Activated CD8-positive, alpha-beta memory T cell treated with anti-CD3 and anti-CD28 coated beads, Interleukin-2, amount 50 U/mL, for 24 hours (primary cell): ENCODE measurements at regions not wholly inside any gene's neighbourhood (a gene's known extent, or its start where the extent isn't known, plus 50 kb on each side); places are given as distances from the start of the nearest gene placed in this dataset.

ENCODE experiments used
- DNase-seq: peaks from one replicate; pipeline ENCODE4 v3.0.0-alpha.2; 2020; ENCODE audit errors: extremely low read depth

DNA sequence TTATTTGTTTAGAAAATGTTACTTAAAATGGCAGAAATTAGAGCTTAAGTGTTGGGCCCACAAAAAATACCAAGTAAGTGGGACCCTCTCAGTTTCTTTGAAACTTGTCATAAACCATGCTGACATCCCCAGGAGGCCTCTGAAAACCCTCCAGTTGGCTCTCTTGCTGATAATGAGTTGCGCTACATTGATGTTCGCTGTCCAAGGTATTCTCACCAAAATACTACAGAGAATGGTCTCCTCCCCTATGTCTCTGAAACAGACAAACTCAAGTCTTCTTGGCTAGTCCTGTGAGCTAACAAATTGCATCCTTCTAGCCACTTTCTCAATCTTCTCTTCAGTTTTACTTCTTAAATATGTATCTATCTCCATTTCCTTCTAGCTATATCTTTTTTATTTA lies 669.4 kb downstream of the IRS1 start:
- DNase-seq, result no peak

DNA sequence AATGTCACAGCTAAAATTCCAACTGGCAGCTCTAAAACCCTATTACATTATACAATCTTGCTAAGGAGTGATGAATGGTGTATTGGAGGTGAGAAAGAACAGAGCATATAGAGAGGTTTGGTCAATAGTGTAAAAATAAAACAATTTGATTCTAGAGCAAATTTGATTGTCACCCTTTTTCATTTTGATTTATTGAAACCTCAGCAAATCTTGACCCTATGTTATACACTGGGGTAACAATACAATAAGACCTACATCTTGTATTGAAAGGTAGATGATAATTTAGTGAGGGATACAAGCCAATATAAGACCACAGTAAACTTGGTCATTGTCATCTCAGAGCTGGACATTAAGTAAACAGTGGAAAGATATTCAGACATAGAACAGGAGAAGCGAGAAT lies 671.9 kb downstream of the IRS1 start:
- DNase-seq, result no peak

DNA sequence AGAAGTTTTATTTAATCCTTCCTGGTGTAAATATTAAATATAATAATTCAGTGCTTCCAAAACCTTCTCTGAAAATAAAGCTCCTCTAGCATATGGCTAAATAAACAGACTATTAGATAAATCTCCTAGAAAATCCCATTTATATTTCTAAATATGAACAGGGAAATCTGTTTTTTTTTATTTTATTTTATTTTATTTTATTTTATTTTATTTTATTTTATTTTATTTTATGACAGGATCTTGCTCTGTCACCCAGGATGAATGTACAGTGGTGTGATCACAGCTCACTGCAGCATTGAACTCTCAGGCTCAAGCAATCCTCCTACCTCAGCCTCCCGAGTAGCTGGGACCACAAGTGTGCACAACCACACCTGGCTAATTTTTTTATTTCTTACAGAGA lies 673.5 kb downstream of the IRS1 start:
- no peak for DNase-seq

DNA sequence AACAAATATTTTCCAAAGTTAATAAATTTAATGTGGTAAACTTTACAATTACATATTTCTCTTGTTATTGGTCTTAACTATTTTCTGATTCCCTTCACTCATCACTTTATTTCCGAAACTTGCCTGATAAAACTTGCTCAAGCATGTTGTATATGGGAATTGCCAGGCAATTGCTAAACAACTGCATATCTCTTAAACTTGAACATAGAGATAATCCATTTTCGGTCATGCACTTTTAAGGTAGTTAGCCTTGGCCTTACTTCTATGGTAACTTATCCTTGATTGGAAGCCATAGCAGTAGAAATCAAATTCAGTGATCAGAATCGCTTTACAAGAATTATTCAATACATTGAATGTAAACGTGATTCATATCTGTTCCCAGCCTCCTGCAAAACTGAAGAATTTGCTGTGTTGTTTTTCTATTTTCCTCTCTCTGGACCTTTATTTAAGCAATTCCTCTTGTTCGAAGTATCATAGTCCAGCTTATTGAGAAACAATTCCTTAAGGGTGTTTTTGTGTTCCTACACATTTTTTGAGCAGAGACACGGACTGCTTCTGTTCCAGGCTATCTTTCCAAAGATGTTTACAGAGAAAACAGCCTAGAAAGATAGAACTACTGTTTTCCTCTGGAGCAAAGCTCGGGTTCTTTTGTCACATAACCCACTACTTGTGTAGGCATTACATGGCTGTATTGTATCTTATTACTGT lies 674.3 kb downstream of the IRS1 start:
- no peak for DNase-seq

DNA sequence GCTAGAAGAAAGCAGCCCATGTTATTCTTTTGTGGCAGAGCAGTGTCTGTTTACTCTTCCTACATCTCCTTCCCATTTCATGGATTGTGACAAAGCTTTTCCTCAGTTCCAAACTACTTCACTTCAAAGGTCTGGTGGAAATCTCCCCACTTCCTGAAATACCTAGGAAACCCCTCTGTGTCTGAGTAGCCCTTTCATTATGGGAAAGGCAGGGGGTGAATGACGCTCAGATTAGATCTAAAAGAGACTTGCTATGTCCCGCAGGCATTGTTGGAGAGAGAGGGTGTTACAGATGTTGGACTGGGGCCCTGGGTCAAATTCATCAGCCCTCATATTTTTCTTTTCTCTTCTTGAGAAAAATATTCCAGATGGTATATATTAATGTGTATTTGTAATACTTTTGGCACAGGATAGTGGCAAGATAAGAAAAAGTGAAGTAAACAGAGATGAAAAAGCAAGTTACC lies 675.0 kb downstream of the IRS1 start:
- no peak for DNase-seq

DNA sequence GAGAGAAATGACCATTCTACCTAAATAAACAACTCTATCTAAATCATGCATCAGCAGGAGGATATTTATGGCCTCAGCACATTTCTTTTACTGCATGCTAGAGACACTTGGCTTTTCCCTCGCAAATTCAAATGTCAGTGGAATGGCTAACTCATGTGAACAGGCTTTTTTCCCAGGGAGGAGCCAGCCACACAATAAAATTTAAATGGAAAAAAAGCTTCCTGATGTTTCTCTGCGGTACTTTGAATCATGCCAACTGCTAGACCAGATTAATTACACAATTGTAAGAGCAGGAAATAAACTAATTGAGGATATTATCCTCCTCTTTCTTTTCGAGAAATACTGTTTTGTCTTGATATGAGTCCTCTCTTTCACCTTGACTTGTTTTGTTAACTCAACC lies 676.3 kb downstream of the IRS1 start:
- no peak for DNase-seq

DNA sequence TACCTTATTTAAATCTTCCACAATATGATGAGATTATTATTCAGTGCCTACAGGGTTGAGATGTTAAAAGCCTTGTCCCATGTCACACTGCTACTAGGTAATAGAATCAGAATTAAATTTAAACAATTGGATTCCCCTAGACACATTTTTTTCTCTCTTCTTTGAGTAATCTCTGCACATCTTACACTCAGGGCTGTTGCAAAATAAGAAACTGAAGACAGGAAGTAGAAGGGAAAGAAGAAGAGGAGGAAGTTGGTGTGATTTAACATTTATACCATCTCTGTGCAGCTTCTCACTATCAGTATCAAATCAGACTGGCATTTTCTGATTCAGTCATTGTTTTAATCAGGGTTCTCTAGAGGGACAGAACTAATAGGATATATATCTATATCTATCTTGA lies 677.6 kb downstream of the IRS1 start:
- DNase-seq, result no peak

DNA sequence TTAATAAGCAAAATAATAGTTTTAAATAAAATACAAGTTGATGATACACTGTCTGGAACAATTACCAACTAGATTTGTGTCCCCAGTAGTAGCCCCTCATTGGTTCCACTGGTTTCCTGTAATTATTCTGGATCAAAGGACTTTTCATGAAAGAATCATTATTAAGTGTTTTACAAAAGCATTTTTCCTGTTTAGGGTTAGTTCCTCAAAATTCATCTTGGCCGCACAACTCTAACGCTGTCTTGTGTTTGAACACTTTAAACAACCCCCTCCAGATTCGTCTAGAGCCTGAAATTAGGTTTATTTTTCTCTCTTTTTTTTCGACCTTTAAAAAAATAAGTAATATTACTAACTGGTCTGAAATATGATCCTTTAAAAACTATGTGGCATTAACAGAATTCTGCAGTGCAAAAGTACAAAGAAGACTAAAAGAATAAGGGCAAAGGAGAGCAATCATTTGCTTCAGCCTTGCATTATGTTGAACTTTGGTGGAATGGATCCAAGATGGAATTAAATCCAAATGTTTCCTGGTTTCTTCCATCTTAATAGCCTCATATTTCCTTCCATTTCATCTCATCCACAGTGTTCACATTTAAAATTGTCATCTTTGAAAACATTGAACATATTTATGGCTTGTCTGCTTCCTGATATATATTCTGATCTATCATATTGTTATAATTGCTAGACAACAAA lies 678.4 kb downstream of the IRS1 start:
- no peak for DNase-seq

DNA sequence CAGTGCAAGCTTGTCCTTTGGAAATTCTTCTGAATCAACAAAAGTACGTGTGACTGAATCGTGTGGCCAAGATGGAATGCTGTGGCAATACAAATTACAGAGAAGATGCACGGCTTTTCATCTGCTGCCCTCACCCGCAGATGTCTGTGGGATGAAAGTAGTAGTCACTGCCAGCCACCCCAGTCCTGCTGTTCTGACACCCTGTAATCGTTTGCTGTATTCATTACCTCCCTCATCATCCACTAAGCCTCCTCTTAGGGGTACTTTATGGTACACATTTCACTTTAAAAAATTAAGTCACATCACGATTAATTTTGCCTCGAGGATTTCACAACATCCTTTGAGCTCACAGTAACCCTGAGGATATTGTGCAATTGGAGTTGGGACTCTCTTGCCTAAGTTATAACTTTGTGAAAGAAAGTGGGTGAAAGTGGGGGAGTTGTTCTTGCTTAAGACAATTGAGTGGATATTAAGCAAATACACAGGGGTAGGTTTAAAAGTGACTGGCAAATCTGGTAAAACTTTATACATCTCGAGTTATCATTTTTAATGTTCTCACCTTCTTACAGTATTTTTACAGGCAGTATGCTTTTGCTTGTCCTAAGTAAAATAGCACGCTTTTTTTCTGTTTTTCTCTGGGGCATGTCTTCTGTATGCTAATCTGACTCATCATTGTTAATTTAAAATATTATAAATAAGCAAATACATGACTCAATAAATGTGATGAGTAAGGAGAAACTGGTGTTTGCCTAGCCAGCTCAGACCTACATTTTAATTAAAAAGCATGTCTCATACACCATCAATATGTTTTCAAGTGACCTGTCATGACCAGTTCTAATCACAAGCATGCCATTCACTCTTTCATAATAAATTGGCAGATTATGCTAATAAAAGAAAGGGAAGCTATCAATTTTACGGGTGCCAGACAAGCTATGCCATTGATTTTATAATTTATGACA lies 680.9 kb downstream of the IRS1 start:
- no peak for DNase-seq

DNA sequence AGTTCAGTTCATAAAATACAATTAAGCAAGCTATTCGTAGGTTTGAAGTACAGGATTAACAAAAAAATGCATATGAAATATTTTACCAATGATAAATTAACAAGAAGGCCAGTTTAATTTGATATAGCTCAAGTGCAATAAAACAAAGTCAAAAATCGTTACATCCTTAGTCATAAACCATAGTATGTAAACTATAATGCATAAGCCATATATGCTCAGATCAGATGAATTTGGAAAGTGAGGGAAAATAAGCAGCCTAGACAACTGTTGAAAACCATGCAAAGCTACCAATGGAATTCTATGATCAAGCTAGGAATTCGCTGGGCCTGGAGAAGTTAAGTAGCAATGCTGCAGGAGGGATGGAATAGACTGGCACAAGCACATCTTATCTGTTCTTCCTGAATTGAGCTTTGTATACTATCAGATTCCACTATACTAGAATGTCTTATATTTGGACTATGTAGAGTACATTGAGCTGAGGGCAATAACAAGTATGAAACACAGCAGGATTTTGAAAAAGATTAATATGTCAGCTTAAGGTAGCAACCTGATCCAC lies 682.0 kb downstream of the IRS1 start:
- no peak for DNase-seq

DNA sequence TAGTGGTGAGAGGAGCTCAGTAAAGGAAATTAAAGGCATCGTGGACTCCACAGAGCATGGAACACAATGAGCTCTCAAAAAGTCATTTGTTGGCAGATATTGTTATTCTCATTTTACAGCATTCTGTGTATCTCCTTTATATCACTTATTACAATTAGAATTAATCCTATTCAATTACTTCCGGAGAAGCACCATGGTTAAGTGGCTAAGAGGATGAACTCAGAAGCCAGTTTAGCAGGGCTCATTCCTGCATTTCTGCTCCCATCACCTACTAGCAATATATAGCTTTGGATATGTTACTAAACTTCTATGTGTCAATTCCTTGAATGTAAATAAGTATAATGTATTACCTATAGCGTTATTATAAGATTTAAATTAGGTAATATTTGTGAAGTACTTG lies 683.3 kb downstream of the IRS1 start:
- no peak for DNase-seq

DNA sequence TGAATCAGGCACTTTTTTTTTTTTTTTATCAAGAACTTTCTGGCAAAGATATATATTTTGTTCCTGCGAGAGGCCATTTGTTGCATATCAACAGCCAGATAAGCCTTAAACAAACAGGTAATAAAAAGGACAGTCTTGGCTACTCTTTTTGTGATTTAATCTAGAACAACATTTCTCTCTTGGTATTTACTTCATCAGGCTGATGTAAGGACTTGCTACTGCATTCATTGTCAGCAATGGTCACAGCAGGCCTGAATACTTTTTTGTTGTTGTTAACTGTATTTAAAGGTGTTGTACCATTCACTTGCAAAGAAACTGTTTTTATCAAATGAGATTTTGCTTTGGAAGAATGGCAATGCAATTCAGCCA lies 683.8 kb downstream of the IRS1 start:
- DNase-seq, result no peak

DNA sequence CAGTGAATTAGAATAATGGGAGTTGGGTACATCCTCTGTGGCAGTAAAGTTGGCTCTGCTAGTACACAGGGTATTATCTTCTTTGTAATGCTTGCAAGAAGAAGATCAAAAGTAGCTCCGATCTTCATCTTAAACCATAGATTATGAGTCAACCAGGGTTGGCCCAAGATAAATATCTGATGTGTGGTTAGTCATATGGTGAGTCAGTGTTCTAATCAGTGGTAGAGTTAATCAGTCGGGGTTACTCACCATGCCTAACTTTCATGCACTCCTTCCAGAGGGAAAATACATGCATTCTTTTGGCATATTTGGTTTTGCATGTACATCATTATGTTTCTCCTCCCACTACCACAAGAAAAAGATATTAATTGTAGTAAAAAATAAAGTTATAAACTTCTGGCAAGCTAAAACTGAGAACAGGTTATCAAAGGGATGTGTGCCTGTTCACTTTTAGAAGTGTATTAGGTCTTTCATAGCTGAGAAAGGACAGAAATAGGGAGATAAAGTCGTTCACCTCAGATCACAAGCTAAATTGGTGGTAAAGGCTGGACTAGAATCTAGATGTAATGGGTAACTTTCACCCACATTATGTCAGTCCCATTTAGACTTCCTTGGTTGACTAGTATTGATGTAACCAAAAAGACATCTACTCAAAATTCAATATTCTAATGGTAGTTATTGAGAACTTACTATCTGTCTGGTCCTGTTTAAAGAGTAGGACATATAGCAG lies 684.4 kb downstream of the IRS1 start:
- DNase-seq, result no peak

DNA sequence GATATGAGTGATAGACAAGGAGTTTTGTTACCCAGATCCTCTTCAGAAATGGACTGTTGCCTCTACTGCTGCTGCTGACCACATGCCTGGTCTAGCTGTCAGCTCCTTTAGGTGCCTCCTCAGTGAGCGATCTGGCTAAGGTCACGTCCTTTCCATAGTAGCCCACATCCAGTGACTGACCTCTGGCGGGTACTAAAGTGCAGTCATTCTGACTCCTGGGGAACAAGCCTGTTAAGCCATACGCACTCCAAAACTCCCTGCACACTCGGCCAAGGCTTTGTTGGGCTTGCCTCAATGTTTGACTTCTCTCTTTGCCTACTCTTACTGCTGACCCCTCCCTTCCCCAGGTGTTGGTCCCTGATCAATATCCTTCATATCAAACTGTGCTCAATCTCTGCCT lies 685.2 kb downstream of the IRS1 start:
- no peak for DNase-seq

DNA sequence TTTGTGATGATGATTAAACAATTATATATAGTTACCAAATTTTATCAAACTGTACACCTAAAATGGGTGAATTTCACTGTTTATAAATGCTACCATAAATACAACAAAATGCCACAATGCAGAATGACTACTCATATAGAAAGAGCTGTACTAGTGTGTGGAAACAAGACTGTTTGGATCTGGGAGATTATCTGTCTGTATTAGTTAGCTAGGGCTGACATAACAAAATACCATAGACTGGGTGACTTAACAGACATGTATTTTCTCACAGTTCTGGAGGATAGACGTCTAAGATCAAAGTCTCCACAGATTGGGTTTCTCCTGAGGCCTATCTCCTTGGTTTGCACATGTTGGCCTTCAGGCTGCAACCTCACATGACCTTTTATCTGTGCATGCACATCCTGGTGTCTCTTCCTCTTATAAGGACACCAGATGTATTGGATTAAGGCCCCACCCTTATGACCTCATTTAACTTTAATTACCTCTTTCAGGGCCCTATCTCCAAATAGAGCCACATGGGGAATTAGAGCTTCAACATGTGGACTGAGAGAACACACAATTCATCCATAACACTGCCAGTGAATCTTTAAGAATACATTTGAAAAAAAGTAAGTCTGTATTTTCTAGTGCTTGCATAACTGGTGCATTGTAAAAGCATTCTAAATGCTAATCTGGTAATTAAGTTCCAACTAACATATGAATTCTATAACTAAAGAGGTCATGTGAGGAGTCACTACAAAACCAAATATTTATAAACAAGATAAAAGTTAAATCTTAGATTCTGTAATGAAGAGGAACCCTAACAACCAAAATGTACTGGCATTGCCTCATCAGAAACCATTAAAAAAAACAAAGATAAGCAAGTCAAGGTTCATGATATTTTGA lies 699.6 kb downstream of the NYAP2 start:
- DNase-seq, result no peak

DNA sequence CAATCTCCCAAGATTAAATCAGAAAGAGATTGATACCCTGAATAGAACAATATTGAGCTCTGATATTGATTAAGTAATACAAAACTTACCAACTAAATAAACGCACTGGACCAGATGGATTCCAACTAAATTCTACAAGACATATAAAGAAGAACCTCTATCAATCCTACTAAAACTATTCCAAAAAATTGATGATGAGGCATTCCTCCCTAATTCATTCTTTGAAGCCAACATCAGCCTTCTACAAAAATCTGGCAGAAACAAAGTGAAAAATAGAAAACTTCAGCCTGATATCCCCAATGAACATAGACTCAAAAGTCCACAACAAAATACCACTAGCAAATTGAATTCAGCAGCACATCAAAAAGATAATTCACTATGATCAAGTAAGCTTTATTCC lies 695.5 kb downstream of the NYAP2 start:
- DNase-seq, result no peak

DNA sequence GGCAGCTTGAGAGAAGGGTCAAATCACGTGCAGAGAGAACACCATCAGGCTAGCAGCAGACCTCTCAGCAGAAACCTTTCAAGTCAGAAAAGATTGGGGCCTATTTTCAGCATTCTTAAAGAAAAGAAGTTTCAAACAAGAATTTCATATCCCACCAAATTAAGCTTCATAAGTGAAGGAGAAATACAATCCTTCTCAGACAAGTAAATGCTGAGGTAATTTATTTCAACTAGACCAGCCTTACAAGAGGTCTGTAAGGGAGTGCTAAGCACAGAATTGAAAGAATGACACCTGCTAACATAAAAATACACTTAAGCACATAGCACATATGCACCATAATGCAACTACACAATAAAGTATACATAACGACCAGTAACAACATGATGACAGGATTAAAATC lies 693.9 kb downstream of the NYAP2 start:
- no peak for DNase-seq

DNA sequence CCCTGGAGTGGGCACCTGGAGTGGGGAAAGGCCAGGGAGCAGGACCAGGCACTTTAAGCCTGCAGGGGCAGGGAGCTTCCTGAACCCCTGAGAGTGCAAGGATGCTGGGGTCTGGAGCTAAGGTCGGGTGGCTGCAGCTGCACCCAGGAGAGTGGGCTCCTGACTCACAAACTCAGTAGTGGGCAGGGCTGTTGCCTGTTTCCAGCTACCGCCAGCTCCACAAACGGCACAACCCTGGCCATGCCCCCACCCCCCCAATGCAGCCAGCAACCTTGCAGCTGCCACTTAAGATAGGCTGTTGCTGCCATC lies 688.8 kb downstream of the NYAP2 start:
- DNase-seq, result no peak

DNA sequence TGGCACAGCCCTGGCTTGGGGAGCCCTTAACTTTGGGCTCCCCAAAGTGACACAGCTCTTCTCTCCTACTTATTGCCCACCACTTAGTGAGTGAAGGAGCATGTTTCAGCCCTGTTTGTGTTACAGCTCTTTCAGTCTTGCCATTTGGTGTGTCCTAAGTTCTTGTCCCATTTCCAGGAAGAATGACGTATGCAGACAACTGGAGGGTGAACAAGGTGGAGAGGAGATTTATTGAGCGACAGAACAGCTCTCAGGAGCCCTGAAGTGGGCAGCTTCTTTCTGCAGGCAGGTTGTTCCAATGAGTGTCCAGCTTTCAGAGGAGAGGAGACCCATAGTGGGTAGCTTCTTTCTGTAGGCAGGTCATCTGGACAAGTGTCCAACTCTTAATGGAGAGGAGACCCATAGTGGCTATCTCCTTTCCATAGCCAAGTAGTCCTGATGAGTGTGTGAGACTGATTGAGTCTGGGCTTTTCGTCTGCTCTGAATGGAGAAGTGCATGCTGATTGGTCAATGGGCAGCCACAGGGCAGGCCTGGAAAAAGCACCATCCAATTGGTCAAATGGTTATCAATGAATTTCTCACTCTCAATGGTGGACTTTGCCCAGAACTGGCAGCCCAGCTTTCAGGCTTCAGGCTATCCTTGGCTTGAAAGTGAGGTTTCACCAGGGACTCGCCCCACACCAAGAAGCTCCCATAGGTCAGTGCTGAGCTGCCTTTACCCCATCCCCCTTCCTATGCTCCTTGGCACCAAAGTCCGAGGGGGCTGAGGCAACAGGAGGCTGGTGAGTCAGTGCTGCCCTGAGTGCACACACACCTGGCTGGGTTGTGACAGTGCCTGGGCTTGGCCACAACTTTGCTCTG lies 688.2 kb downstream of the NYAP2 start:
- no peak for DNase-seq

DNA sequence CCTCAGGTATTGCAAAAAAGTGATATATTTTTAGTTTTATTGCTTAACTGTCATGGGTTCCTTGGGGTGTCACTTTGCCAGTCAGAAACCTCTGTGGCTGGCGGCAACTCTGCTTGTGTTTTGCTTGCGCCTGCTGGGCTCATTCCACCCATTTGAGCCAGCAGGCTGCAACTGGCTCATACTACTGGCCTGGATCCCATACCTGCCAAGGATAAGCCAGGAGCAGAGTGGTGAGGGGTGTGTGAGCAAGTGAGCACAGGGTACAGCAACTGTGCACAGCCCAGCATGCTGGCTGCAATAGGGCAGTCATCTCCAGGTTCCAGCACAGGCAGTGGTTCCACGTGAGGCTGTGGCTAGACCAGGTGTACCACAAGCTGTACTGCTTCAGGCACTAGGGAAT lies 687.5 kb downstream of the NYAP2 start:
- no peak for DNase-seq
